ENCODE measurements at regions not wholly inside any gene's neighbourhood (a gene's known extent, or its start where the extent isn't known, plus 50 kb on each side); places are given as distances from the start of the nearest gene placed in this dataset.

GRCh38 chr6:43950051-43950605 lies 177.1 kb downstream of the MRPL14 start:
- TF ChIP-seq CTCF (conservative IDR thresholded peaks at IDR 0.05; ENCODE audit: low read length) = no peak
- no peak overlapping the region for H3K4me3 ChIP-seq (ENCODE audit: low read length)
- DNase-seq (ENCODE audit: low read depth) = no peak

GRCh38 chr6:43949551-43949991 lies 177.7 kb downstream of the MRPL14 start:
- no peak overlapping the region for H3K4me3 ChIP-seq (ENCODE audit: low read length)
- peak; percentile 65 for DNase-seq (ENCODE audit: low read depth)
- peak; percentile 30; the same call in 1 of the 2 replicates for TF ChIP-seq CTCF (conservative IDR thresholded peaks at IDR 0.05; ENCODE audit: low read length)

- peak; percentile 87 for DNase-seq (ENCODE audit: low read depth)
- TF ChIP-seq CTCF (conservative IDR thresholded peaks at IDR 0.05; ENCODE audit: low read length) = no peak
- no peak overlapping the region for H3K4me3 ChIP-seq (ENCODE audit: low read length)
These were observed 178.4 kb downstream of the MRPL14 start for GRCh38 chr6:43948527-43949485.

- TF ChIP-seq CTCF (conservative IDR thresholded peaks at IDR 0.05; ENCODE audit: low read length) = no peak
- H3K4me3 ChIP-seq (ENCODE audit: low read length) = no peak overlapping the region
- no peak for DNase-seq (ENCODE audit: low read depth)
These were observed 177.8 kb downstream of the VEGFA start for GRCh38 chr6:43947860-43948259.

GRCh38 chr6:43946641-43947363 lies 176.8 kb downstream of the VEGFA start:
- H3K4me3 ChIP-seq (ENCODE audit: low read length) = no peak overlapping the region
- TF ChIP-seq CTCF (conservative IDR thresholded peaks at IDR 0.05; ENCODE audit: low read length) = no peak

GRCh38 chr6:43945768-43946080 lies 175.7 kb downstream of the VEGFA start:
- DNase-seq (ENCODE audit: low read depth) = no peak
- no peak for TF ChIP-seq CTCF (conservative IDR thresholded peaks at IDR 0.05; ENCODE audit: low read length)
- no peak overlapping the region for H3K4me3 ChIP-seq (ENCODE audit: low read length)

More at GRCh38 chr6:43946641-43947363, 176.8 kb downstream of the VEGFA start:
- no peak for DNase-seq (ENCODE audit: low read depth)

Data from AG10803 (cell line).